Lower leg skin (tissue), 3 donors: ENCODE measurements at regions not wholly inside any gene's neighbourhood (a gene's known extent, or its start where the extent isn't known, plus 50 kb on each side); places are given as distances from the start of the nearest gene placed in this dataset.

ENCODE experiments used
- POLR2A ChIP-seq, 2 donors: fragments of 450-650 bp; IDR thresholded peaks; one replicate each; pipeline ENCODE4 v1.6.1; 2016 to 2017; ENCODE audit warnings: antibody characterized with exemption in 2 of 2, mild to moderate bottlenecking in 1 of 2, moderate library complexity in 1 of 2
- TF ChIP-seq, protein P1 (sequence below), 3 donors: fragments of 450-650 bp; IDR thresholded peaks; one replicate each; pipeline ENCODE4 v1.5.1; 2016; ENCODE audit warnings: antibody characterized with exemption in 3 of 3, mild to moderate bottlenecking in 3 of 3, moderate library complexity in 2 of 3

DNA sequence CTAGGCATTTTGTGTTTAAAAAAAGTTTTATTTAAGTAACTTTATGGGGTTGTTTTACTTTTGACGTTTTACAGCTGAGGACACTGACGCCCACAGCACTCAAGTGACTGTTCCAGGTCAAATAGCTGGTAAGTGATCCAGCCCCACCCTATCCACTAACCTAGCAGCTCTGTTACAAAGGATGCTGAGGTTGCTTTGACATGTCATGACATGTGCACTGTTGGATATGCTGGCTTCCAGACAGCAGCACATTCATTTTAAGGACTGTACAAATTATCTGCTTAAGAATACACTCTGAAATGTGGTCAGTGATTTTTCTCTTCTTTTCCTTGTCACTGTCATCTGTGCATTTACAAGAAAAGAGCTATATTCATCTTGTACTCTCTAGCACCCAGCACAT lies 417.5 kb downstream of the ZEB2 start:
- TF ChIP-seq, protein P1, sequence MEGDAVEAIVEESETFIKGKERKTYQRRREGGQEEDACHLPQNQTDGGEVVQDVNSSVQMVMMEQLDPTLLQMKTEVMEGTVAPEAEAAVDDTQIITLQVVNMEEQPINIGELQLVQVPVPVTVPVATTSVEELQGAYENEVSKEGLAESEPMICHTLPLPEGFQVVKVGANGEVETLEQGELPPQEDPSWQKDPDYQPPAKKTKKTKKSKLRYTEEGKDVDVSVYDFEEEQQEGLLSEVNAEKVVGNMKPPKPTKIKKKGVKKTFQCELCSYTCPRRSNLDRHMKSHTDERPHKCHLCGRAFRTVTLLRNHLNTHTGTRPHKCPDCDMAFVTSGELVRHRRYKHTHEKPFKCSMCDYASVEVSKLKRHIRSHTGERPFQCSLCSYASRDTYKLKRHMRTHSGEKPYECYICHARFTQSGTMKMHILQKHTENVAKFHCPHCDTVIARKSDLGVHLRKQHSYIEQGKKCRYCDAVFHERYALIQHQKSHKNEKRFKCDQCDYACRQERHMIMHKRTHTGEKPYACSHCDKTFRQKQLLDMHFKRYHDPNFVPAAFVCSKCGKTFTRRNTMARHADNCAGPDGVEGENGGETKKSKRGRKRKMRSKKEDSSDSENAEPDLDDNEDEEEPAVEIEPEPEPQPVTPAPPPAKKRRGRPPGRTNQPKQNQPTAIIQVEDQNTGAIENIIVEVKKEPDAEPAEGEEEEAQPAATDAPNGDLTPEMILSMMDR (IDR thresholded peaks at IDR 0.05) = no peak
- no peak for TF ChIP-seq POLR2A (IDR thresholded peaks at IDR 0.05)
